HG03460 (cell line): ENCODE measurements at regions not wholly inside any gene's neighbourhood (a gene's known extent, or its start where the extent isn't known, plus 50 kb on each side); places are given as distances from the start of the nearest gene placed in this dataset.

ENCODE experiments used
- ATAC-seq: cut with Tn5 transposase; IDR thresholded peaks from one replicate; pipeline ENCODE4 v1.9.1; 2021; ENCODE audit not compliant: unreplicated experiment

GRCh38 chr2:155442088-155442487, 743.6 kb downstream of the KCNJ3 start:
- ATAC-seq: no peak

- ATAC-seq: no peak
Observed at GRCh38 chr2:155431004-155431507, 732.6 kb downstream of the KCNJ3 start.

DNA sequence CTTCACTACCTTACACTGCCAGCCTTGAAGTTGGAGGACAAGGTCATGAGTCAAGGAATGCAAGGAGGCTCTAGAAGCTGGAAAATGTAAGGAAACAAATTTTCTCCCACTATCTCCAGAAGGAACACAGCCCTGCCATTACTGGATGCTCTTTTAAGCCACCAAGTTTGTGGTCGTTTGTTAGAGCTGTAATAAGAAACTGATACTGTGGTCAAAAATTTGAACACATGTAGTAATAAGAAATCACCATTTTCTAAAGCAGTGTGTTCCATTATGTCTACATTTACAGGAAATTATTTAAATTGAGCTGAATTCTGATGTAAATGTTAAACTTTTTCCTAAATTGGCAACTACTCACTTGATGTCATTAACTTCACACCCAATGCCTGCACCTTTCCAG, 729.0 kb downstream of the KCNJ3 start:
- no peak for ATAC-seq

DNA sequence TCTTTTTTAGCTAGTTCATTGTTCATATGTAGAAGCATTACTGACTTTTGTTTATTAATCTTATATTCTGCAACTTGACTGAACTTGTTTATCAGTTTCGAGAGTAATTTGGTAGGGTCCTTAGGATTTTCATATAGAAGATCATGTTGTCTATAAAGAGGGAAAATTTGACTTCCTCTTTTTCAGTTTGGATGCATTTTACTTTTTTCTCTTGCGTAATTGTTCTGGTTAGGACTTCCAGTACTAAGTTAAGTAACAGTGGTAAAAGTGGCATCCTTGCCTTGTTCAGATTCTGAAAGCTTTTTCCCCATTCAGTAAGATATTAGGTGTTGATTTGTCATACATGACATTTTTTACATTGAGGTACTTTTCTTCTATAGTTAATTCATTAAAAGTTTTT, 726.0 kb downstream of the KCNJ3 start:
- ATAC-seq: no peak

- no peak for ATAC-seq
Observed at GRCh38 chr2:155418753-155419152, 720.3 kb downstream of the KCNJ3 start.

GRCh38 chr2:155412598-155412997, 714.1 kb downstream of the KCNJ3 start:
- peak; percentile 96 for ATAC-seq

DNA sequence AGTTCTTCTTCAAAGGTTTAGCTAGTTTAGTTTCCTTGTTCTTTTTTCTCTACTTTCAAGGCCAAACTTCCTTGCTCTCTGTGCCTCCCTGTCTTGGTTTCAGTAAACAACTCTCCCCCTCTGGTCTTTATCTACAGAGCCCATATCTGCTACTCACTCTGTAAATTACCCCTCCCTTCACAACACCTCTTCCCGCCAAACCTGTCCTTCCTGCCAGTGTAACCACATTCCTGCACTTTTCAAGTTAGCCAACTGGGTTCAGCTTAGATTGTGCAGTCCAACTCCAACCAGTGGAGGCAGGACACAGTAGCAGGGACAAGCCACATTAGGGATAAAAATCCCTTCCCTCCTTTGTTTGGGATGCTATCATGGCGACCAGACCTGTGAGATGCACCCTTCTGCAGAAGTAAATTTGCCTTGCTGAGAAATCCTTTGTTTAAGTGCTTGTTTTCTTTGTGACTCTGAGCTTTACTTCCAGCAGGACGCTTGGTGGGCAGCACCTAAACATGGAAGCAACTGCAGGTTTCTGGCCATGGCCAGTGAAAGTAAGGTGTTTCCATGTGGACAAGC, 706.0 kb downstream of the KCNJ3 start:
- ATAC-seq: no peak

DNA sequence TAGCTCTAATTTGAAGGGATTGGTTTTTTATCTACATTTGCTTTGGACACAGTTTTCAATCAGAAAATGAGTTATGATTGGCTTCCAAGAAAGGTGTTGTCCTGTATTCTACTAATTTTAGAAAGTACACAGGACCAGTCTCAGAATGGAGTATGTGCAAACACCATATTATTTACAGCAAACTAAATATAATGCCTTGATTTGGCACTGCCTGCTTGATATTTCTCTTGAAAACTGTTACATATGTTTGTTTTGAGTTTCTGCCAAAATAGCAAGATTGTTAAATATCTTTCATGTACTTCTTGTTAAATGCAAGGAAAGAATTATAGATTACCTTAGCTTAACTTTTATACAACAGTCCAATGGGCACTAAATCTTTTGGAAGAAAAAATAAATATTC, 694.9 kb downstream of the KCNJ3 start:
- ATAC-seq: no peak

DNA sequence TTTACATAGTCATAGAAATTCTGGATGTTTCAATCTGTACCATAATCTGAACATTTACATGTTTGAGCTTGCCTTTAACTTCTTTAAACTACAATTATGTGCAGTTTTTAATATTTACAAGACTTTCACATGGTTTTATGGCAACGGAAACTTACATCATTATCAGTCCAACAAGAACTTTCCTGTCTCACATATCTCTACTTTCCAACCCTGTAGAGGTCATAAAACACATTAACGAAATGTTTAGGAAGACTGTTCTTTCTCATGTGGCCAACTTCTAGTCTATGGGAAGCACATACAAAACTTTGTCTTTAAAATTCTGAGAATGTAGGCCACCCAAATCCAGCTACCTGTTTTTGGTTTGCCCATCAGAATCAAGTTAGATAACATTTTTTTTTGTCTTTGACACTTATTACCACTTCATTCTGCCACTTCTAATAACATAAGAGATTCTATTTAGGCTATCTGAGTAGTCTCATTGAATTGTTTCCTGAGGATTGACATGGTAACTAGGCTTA, 693.2 kb downstream of the KCNJ3 start:
- ATAC-seq: no peak

DNA sequence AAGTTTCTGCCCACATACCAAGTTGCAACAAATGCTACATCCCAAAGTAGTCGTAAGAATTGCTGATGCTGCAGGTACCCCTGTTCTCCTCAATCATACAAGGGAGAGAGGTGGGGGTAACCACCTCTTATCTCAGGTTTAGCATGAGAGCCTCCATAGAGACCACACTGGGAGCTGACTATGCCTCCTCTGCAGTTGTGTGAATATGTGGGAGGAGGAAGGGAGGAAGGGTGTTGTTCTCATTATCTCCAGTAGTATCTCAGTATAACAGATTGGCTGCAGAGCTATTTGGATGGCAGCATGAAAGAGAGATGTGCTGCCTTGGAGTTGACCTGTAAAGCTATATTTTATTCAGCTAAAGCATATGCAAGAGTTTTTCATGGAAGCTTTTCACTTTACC, 690.7 kb downstream of the KCNJ3 start:
- no peak for ATAC-seq

DNA sequence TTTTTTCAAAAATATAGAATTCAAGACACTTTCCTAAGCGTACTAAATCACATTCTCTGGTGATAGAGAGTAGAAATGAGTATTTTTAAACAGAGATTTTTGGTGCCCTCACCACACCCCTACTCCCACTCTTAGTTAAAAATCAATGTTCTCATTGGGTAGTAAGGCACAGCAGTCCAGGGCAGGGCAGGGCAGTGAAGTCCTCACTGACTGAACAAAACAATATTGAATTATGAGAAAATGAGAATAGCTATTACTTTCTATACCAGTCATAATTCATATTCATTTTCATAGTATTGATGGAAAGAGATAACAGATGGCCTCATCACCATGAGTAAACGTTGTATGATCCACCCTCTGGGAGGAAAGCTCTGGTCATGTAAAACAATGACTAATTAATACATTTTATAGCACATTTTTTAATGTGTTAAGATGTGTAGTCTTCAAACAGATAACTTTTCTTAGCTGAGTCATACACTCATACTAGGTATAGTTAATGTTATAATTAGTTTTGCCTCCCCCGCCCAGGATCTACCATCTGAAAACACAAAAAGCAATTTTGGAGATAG, 686.1 kb downstream of the KCNJ3 start:
- no peak for ATAC-seq

DNA sequence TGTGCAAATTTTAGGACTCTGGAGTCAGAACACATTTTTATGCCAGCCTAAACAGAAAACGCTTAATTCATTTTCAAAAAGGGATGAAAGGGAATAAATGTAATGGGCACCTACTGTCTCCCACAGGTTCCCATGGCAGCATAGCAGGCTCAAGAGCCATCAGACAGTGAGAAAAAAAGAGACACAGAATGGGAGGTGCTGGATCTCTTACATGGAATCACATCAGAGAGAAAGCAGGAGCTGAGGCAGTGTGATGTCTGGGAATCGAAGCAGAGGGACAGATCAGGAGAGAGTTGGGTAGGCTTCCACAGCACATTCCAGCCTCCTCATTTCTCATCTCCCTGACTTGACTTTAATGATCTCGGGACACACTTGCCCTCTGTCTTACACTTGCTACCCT, 684.3 kb downstream of the KCNJ3 start:
- no peak for ATAC-seq

GRCh38 chr2:155381436-155381835, 682.9 kb downstream of the KCNJ3 start:
- no peak for ATAC-seq

GRCh38 chr2:155379494-155379893, 681.0 kb downstream of the KCNJ3 start:
- no peak for ATAC-seq

DNA sequence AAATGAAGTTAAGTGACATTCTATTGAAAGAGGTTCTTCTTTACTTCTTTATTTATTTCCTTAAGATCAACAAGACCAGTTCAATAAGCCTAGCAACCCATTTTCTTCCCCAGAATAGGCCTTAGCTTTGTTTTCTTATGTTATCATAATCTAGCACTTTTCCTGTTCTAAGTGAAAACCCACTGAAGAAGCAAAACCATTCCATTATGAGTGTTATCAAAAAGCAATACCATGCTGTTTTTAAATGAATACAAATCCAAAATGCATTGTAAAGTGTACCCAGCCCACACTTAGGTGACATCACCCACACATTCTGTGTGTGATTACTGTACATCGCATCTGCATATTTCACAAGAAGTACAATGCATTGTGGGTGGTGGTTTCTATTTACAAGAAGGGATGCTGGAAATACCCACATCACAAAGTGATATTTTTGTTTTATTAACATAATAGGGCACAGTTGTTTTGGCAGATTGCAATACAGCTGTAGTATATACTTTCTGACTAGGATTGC, 679.5 kb downstream of the KCNJ3 start:
- no peak for ATAC-seq

DNA sequence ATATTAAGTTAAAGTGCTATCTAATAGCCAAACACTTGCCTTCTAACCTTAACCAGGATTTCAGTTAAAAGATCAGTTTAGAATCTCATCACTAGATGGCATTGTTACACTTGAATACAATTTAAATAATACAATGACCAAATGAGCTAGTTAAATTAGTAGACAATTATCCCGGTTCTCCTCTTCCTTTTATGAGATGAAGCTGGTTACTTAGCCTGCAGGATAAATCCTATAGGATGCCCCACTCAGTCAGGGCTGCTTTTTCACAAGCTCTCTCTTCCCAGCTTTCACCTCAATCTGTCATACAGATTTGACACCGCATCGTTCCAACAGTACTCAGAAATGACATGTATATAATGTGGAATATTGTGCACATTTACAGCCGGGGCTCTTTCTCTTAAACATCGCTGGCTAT, 678.8 kb downstream of the KCNJ3 start:
- ATAC-seq: no peak

GRCh38 chr2:155372969-155373368, 674.5 kb downstream of the KCNJ3 start:
- no peak for ATAC-seq

DNA sequence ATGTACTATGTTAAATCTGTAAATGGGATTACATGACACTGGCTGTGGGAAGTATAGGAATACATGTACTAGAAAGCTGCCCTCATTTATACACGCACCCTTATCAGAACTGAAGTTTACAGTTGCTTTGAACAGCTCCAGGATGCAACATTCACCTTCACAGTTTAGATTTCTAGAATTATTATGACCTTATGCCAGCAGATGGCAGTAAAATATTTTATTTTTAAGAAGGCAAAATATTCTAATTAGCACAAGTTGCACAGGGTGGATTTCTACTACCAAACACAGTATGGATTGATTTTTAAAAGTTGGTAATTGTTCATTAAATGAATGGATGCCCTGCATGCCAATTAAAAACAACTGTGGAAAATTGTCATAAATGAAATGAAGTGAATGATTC, 670.4 kb downstream of the KCNJ3 start:
- no peak for ATAC-seq

- ATAC-seq: no peak
Observed at GRCh38 chr2:155364766-155365165, 666.3 kb downstream of the KCNJ3 start.

DNA sequence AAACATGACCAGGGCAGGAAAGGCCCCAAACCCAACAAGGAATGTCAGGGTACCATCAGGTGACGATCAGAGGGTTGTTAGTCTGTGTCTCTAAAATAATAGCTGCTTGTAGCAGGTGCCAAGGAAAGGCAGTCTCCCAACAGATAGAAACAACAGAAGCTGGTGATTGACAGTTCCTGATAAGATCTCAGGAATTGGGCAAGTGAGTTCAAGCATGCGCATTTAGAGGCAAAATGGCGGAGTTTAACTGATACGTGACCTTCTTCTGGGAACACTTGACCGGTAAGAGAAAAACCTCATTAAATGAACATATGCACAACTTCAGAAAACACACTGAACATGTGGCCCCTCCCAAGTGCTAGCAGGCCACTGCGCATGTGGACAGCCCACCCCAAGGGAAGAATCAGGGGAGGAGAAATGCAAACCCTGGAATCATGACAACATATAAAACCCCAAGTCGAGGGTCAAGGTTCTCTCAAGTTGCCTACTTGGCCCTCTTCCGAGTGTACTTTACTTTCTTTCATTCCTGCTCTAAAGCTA, 664.9 kb downstream of the KCNJ3 start:
- no peak for ATAC-seq

GRCh38 chr2:155357172-155357571, 658.7 kb downstream of the KCNJ3 start:
- ATAC-seq: no peak

DNA sequence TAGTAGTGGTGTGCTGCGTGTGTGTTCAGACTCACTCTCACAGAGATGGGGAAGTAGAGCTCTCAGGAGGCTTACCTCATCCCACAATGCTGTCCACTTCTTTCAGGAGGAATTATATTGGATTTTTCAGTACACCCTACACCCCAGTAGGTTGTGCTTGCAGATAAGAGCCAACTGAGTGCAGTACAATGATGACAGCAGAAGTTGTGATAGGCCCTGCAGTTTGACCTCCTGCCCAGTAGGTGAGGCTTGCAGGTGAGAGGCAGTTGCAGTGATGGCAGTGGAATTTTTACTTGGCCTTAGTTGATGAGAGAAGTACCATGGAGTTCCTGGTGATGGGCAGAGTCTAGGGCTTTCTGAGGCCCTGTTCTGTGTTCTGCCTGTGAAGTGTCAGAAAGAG, 657.8 kb downstream of the KCNJ3 start:
- ATAC-seq: no peak
